ENCODE measurements at regions not wholly inside any gene's neighbourhood (a gene's known extent, or its start where the extent isn't known, plus 50 kb on each side); places are given as distances from the start of the nearest gene placed in this dataset.

DNA sequence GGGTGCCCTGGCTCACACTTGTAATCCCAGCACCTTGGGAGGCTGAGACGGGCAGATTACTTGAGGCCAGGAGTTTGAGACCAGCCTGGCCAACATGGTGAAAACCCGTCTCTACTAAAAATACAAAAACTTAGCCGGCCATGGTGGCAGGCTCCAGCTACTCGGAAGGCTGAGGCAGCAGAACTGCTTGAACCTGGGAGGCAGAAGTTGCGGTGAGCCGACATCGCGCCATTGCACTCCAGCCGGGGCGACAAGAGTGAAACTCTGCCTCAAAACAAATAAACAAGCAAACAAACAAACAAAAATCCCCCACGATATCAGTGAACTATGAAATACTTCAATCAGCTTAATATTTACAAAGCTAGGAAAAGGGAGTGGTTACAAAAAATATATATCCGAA lies 382.3 kb upstream of the KCND2 start:
- intact Hi-C loops (cut with DNase I): no loop called here
- no peaks in the 10 kb centered on the region for H3K9me3 ChIP-seq
- H3K36me3 ChIP-seq: no peaks in the 10 kb centered on the region
- no peaks in the 10 kb centered on the region for H3K4me1 ChIP-seq
- H3K4me3 ChIP-seq: no peak overlapping the region
- TF ChIP-seq POLR2A (IDR thresholded peaks at IDR 0.05) (no peak), CTCF (IDR thresholded peaks at IDR 0.05) (no peak), POLR2AphosphoS5 (IDR thresholded peaks at IDR 0.05; ENCODE audit: insufficient read depth in 1 of 2, low read depth in 1 of 2) (no peak)
- no peak overlapping the region for H3K27ac ChIP-seq
- no peaks in the 10 kb centered on the region for H3K27me3 ChIP-seq
- no peak for DNase-seq (ENCODE audit: extremely low spot score in 2 of 2)

GRCh38 chr7:119895320-119895719 lies 377.7 kb upstream of the KCND2 start:
- no peak for TF ChIP-seq POLR2AphosphoS5 (IDR thresholded peaks at IDR 0.05; ENCODE audit: insufficient read depth in 1 of 2, low read depth in 1 of 2)
- TF ChIP-seq POLR2A (IDR thresholded peaks at IDR 0.05): no peak
- no peak for TF ChIP-seq CTCF (IDR thresholded peaks at IDR 0.05)
- Histone ChIP-seq H3K4me3 (no peak overlapping the region), H3K36me3 (no peaks in the 10 kb centered on the region), H3K27ac (no peak overlapping the region), H3K4me1 (no peaks in the 10 kb centered on the region), H3K9me3 (no peaks in the 10 kb centered on the region), H3K27me3 (no peaks in the 10 kb centered on the region)
- intact Hi-C loops (cut with DNase I): no loop called here
- no peak for DNase-seq (ENCODE audit: extremely low spot score in 2 of 2)

DNA sequence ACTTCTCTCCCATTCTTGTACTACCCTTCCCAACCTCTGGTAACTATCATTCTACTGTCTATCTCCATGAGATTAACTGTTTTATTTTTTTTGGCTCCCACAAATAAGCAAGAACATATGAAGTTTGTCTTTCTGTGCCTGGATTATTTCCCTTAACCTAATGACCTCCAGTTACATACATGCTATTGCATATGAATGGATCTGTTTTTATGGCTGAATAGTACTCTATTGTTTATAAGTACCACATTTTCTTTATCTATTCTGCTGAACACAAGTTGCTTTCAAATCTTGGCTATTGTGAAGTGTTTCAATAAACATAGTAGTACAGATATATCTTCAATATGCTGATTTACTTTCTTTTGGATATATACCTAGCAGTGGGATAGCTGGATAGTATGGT lies 376.6 kb upstream of the KCND2 start:
- DNase-seq (ENCODE audit: extremely low spot score in 2 of 2): no peak
- no peaks in the 10 kb centered on the region for H3K9me3 ChIP-seq
- H3K4me1 ChIP-seq: no peaks in the 10 kb centered on the region
- H3K36me3 ChIP-seq: no peaks in the 10 kb centered on the region
- intact Hi-C loops (cut with DNase I): no loop called here
- no peak overlapping the region for H3K27ac ChIP-seq
- no peak overlapping the region for H3K4me3 ChIP-seq
- TF ChIP-seq CTCF (IDR thresholded peaks at IDR 0.05) (no peak), POLR2AphosphoS5 (IDR thresholded peaks at IDR 0.05; ENCODE audit: insufficient read depth in 1 of 2, low read depth in 1 of 2) (no peak), POLR2A (IDR thresholded peaks at IDR 0.05) (no peak)
- H3K27me3 ChIP-seq: no peaks in the 10 kb centered on the region

DNA sequence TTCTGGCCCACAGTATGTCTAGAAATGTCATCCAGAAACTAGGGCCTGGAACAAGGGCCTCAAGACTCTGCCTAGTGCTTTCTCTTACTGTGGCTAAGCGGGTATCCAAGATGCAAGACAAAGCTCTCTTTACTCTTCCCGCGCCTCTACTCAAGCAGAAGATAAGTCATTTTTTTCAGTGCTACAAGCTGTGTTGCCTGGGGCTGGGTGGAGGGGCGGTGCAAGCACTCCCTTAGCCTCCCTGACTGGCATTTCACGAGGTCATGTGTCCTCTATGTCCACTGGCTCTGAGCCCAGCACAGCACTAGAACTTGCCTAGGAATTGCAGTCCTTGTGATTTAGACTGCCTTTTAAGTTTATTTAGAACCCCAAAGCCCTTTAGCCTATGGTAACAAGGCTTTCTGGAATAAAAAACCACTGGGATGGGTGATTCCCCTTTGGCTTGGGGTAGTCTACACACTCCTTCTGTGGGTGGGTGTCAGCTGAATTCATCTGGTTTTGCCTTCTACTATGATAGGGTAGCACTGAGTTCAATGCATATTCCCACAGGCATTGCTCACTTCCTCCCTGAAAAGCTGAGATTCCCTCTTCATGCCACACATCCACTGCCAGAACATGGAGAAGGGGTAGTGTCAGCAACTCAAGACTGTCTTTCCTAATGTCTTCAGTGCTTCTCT lies 371.8 kb upstream of the KCND2 start:
- DNase-seq (ENCODE audit: extremely low spot score in 2 of 2): no peak
- H3K27ac ChIP-seq: no peak overlapping the region
- TF ChIP-seq POLR2A (IDR thresholded peaks at IDR 0.05) (no peak), POLR2AphosphoS5 (IDR thresholded peaks at IDR 0.05; ENCODE audit: insufficient read depth in 1 of 2, low read depth in 1 of 2) (no peak), CTCF (IDR thresholded peaks at IDR 0.05) (no peak)

DNA sequence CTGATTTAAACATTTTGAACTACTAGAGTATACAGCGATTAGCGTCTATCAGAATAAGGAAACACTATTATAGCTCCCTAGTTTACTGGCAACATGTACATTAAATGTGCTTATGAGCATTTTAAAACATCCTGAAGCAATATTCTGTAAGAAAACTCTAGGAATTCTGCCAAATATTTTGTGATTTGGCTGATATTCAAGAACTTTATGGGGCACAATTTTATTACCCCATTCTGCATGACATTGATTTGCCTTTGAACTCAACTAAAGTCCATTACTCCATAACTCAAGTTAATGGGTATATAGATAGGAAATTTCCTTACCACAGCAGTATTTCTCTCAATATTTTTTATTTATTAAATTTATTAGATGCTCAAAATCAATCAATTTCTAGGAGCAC lies 369.9 kb upstream of the KCND2 start:
- Histone ChIP-seq H3K4me3 (no peak overlapping the region), H3K9me3 (no peaks in the 10 kb centered on the region), H3K27ac (no peak overlapping the region), H3K4me1 (no peaks in the 10 kb centered on the region), H3K36me3 (no peaks in the 10 kb centered on the region), H3K27me3 (no peaks in the 10 kb centered on the region)
- intact Hi-C loops (cut with DNase I): no loop called here
- TF ChIP-seq POLR2A (IDR thresholded peaks at IDR 0.05) (no peak), CTCF (IDR thresholded peaks at IDR 0.05) (no peak), POLR2AphosphoS5 (IDR thresholded peaks at IDR 0.05; ENCODE audit: insufficient read depth in 1 of 2, low read depth in 1 of 2) (no peak)
- DNase-seq (ENCODE audit: extremely low spot score in 2 of 2): no peak

More for the DNA sequence above, 371.8 kb upstream of the KCND2 start:
- Histone ChIP-seq H3K36me3 (no peaks in the 10 kb centered on the region), H3K27me3 (no peaks in the 10 kb centered on the region), H3K4me1 (no peaks in the 10 kb centered on the region), H3K4me3 (no peak overlapping the region), H3K9me3 (no peaks in the 10 kb centered on the region)
- intact Hi-C loops (cut with DNase I): no loop called here

All from vagina (tissue), 2 donors.